HG03354 (cell line): ENCODE measurements at regions not wholly inside any gene's neighbourhood (a gene's known extent, or its start where the extent isn't known, plus 50 kb on each side); places are given as distances from the start of the nearest gene placed in this dataset.

Experiments
- ATAC-seq: cut with Tn5 transposase; IDR thresholded peaks from one replicate; pipeline ENCODE4 v1.9.1; 2021; ENCODE audit warnings: mild to moderate bottlenecking; ENCODE audit not compliant: unreplicated experiment, poor library complexity, severe bottlenecking

DNA sequence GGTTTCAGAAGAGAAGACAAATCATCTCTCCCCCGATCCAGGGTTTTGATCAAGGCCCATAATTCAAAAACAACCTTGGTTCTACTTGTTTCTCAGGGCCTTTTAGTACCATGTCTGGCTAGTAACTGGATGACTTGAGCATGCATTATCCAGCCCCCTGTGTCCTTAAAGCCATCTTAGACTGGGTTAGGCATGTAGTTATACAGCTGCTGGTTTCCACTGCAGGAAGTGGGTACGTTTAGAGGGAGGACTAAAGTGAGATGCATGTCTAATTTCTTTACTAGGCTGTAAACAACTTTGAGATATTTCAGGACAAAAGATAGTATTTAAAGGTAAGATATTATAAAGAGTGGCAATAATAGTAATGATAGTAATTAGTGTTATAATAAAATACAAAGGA, 372.0 kb downstream of the PLK2 start:
- no peak for ATAC-seq

DNA sequence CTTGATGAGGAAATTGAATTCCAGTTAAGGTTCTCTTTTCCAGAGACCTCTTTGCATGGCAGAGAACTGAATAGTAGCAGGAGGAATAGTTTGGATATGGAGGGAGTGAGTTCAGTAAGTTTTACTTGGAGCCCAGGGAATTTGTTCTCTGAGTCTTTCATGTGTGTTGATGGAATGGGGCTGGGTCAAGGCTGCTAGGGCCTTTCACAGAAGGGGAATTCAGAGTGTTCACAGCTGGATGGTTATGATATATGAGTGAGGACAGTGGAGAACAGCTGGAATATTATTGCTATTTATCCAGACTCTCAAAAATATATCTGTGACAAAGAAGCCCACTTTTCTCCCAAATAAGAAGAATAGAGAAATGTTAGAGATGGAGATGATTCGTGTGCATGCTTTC, 372.8 kb downstream of the PLK2 start:
- no peak for ATAC-seq

DNA sequence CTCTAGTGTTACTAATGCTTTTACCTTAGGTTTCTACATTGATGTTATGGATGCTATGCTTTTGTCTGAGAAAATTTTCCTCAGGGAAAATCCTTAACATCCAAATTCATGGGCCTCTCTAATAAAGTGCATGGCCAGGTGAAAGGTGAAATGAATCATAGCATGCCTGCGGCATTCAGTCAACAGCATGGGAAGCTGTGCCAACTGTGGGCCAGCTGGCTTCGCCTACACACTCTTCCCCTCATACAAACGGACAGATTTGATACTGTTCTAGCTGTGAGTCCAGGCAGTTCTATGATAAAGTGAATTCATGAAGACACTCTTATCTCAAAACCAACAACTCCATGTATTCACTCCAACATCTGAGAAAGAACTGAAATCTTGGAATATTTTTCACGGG, 374.1 kb downstream of the PLK2 start:
- ATAC-seq: no peak

DNA sequence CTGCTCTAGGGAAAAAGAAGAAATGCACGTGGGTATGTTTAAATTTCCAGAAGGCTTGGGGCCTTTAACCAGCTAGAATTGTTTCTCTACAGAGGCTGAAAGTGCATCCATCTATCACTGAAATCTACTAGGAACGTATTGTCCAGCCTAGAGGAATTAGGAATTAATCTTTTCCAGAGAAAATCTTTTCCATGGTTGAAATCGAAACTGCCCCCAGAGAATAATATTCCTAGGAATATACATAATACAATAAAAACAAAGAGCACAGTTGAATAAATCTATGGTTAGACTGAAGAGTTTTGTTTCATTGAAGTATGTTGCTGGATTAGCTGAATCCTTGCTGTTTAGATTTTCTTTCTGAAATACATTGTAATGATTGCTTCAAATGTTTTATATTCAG, 378.5 kb downstream of the PLK2 start:
- no peak for ATAC-seq

DNA sequence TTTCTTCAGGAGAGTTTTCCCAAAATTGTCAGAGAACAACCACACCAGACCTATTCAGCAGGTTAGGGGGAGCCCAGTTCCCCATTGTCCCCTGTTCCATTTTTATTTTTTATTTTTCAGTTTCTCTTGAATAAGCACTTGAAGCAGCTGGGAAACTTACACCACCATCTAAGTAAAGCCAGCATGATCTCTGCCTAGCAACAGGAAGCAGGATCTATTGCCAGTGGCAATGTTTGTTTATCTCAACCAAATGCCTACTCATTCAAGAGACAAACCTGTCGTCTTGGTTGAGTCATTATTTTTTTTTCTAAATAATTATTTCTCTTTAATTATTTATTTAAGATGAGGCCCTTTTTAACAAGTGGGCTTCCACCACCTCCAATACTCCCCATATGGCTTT, 379.3 kb downstream of the PLK2 start:
- no peak for ATAC-seq

DNA sequence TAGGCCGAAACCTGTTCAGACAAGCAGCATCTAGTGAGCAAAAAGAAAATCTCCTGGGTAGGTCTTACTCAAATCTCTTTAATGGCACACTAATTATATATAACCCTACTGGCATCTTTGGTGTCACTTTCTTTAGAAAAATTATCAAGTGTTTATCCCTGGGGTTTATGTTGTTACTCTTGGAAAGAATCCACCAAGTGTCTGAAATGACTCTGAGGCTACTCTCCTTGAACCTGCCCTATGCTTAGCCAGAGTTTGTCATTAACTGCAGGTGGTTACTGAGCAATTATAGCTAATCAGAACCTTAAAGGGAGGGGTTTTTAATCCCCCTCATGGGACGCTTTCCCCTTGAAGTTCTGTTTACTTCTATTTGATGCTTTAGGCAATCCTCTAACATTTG, 381.9 kb downstream of the PLK2 start:
- ATAC-seq: no peak

DNA sequence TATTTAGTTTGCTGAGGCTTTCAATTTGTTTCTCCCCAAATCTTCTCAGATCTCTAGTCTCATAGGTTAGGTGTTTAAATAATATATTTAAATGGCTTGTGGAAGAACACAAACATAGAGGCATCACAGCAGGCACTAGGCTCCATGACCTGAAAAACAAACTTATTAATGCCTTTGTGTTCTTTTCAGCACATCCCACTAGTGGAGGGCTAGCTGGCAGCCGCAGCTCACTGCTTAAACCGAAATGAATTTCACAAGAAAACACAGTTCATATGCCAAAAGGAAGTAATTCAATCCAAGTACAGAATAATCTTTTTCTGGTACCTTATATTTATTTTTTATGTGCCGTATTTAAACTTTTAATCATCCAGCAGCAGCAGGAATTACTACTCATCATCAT, 382.5 kb downstream of the PLK2 start:
- ATAC-seq: no peak

DNA sequence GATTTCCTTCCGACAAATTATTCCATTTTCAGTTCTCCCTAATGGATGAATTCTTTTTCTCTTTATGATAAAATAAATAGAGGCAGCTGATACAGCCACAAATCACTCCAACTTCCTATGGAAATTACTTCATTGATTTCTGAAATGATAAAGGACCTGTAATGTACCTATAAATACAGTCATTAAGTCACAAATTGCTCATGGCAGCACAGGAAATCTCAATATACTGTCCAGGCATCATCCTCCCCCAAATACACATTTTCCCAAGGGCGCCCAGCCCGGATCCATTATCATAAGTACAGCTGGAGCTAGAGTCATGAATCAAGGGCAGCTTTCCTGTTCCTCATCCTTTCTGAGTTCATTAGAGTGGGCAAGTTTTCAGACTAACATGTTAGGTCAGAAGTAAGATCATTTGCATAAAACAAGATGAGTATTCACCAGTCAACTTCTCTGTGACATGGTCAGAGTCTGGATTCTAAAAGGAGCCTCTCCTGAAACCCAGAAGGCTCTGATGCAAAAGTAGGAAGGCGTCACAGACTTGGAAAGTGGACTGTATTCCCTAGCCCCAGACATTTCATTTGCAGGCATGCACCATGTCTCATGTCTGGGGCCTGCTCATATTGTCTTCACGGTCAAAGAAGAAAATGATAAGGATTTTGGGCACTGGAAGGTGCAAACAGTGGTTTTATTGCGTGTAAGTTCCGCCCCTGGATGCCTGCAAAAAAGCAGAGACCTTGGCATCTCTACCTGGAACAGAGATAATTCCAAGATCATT, 383.2 kb downstream of the PLK2 start:
- ATAC-seq: no peak

DNA sequence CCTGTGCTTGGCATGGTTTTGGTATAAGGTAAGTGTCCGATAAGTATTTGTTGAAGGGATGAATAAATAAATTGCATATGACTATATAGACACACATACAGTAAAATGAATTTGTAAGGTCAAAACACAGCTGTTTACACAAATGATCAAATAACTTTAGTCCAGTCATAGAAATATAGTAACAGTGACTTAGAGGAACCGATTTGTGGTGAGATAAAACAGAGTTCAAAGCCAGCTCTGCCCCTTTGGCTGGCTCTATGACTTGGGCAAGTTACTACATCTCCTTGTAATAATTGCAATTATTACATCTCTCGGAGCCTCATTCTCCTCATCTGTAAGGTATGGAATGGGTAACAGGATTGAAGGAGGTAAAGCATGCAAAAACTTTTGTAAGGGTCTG, 384.0 kb downstream of the PLK2 start:
- no peak for ATAC-seq

DNA sequence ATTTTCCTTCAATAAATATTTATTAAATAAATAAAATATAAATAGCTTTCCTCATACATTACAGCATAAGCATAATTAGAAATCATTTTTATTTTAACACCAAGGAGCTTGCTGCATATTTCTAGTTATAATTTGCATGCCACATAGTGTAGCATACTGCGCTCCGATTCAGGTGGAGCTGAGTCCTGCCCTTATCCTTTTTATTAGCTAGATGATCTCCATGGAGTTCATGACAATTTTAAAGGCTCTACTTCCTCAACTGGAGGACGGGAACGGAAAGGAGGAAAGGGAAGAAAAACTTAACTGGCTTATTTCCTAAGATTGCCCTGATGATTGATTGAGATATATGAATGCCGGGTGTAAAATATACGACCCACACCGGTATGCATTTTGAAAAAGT, 385.2 kb downstream of the PLK2 start:
- ATAC-seq: no peak

DNA sequence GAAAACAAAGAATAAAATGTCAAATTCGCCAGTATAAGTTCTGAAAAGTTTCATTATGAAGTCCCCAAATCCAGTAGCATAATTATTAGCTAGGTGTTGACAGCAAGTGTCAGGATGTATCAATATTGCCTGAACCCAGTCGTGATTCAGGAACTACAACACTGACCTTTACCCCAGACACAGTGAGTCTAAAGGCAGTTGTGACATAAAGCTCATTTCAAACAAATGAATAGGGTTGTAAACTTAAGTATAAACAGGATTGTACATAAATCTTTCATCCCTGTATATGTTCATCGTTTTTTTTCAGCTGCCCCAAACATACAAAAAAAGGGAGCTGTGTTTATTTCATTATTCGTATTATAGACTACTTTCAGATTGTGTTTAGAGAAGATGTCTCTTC, 385.7 kb downstream of the PLK2 start:
- ATAC-seq: no peak

DNA sequence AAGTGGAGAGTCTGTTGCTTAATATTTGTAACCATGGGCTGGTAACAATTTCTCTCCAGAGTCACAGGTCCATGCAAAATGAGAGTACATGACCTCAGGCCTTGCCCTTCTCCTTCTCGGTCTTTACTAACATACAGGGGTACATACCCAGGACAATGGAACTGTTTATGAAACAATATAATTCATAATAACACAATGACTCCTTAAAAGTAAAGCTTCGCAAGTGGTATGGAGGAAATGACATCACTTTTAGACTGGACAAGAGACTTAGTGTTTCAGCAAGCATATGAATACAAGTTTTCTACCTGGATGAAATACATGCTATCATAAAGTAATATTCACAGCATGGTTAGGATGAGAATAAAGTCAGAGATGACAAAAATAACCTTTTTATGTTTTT, 386.6 kb downstream of the PLK2 start:
- ATAC-seq: no peak

DNA sequence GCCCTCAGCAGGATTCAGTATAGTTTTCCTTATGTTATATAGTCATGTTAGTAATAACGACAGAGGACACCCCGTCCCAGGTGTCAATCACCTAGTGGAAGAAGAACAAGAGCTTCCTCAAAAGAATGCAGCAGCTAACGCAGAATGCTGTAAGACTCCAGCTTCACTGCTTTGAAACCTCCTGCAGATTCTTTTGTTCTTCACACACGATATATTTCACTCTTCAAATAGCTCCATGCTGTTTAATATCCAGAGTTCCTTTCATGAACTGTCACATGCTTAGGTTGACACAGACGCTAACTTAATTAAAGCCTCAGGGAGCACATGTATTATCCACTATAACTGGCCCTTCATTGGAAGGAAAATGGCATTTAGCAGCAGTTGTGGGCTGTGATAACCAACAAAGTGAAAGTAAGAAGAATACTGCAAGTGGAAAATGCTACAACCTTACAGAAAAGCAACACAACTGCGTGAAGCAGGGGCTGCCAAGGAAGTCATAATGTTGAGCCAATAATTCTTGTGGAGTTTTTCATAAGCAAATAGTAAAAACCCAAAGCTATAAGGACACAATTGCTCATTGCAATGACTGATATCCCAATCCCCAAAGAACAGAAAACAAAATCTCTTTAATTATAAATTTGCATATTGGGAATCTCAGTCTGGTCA, 387.5 kb downstream of the PLK2 start:
- no peak for ATAC-seq

DNA sequence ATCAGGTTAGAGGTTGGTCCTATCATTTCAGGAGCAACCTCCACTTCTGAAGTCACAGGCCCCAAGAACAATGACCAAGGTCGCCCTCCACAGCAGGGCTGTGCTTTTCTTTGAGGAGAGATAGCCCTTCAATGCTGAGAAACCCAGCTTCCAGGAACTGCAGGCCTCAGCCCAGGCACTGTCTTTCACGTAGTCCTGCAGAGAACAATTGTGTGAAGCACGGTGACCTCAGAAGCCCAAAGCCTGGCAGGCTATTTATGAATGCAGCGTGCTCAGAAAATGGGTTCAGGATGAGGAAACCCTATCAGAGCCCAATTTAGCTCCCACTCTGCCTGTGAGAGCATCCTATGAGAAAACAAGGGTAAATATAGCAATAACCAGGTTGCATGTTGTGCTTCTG, 388.3 kb downstream of the PLK2 start:
- ATAC-seq: no peak

DNA sequence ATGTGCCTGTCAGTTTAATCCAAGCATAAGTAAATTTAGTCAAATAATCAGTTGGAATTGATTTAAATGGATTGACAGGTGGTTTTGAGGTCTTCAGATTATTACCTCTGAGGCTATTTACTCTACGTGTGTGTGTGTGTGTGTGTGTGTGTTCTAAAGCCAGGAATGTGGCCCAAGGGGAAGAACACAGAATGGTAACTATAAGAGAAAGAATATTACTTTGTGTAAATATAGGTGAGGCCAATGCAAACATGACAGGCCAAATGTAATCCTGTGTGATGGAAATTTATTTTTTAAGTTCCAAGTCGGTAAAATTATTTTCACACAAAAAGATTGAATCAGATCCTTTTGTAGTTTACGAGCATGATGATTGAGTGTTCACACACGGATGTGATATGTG, 390.0 kb downstream of the PLK2 start:
- no peak for ATAC-seq

DNA sequence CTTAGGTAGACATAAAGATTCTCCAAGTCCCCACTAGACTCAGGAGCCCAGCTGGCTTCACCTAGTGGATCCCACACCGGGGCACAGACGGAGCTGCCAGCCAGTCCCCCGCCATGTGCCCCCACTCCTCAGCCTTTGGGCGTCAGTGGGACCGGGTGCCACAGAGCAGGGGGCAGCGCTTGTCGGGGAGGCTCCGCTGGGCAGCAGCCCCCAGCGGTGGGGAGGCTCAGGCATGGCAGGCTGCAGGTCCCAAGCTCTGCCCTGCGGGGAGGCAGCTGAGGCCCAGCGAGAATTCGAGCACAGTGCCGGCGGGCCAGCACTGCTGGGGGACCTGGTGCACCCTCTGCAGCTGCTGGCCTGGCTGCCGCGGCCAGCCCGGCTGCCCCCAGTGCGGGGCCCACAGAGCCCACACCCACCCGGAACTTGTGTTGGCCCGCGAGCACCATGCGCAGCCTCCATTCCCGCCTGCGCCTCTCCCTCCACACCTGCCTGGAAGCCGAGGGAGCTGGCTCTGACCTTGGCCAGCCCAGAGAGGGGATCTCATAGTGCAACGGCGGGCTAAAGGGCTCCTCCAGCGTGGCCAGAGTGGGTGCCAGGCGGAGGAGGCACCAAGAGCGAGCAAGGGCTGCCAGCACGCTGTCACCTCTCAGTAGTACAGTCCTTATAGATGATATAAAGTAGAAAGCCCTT, 390.7 kb downstream of the PLK2 start:
- no peak for ATAC-seq

DNA sequence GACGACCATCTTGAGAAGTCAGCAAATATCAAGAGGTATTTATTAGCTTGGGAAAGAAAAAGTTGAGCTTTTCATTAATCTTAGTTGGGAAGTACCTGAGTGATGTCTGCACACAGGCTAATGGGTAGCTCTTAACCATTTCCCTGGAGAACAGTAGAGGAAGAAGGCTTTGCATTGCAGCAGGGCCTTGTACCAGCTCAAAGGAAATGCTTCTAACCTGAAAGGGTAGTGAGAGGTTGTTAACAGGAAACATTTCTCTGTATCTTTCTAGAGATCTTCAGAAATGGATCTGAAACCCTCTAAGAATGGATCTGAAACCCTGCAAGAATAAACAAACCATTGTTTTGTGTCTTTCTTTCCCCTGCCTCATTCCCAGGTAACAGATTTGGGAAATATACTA, 393.3 kb downstream of the PLK2 start:
- ATAC-seq: peak; percentile 67

DNA sequence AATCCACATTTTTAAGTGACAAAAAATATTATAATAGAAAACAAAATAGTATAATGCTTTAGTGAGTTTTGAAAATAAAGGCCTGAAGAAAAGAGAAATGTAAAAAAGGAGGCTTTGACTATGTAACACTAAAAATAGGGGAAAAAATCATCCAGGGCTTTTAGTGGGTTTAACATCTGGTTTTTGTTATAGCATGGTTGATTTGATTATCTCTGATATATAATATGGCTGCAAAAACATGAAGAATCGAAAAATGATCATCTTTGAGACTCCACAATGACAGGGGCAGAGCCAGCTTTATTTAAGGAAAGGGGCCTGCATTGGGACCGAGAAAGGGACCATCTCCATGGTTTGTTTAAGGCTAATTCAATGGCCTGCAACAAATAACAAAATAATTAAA, 393.8 kb downstream of the PLK2 start:
- ATAC-seq: no peak

DNA sequence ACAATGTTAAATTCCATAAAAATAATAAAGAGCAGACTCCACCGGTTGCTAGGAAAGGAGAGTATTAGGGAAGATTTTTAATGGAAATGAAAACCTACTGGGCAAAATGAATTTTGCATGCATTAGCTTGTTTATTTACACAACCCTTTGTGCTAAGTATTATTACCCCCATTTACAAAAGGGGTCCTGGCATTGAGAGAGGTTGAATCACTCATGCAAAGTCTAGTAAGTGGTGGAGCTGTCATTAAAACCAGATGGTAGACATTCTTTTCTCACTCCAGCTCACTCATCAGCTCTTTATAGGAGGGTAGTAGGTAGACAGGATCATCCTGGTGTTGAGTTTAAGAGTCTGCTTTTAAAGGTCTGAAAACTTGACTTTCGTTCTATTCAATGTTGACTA, 395.1 kb downstream of the PLK2 start:
- ATAC-seq: no peak

DNA sequence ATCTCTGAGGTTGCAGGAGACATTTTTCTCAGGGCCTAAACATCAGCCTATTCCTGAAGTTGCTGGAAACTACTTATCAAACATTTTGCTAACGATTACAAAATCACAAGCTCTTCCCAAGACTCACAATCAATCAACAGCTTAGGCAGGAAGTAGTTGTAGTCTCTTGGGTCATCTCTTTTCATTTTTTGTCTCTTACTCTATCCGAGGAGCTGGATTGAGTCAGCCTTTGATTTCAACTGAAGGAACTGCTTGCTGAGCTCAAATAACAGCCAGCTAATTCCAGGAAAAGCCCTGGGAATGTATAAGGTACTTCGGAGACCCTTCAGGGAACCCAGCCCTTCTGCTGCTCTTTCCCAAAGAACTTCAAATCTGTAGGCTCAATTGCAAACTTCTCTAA, 398.9 kb downstream of the PLK2 start:
- no peak for ATAC-seq

DNA sequence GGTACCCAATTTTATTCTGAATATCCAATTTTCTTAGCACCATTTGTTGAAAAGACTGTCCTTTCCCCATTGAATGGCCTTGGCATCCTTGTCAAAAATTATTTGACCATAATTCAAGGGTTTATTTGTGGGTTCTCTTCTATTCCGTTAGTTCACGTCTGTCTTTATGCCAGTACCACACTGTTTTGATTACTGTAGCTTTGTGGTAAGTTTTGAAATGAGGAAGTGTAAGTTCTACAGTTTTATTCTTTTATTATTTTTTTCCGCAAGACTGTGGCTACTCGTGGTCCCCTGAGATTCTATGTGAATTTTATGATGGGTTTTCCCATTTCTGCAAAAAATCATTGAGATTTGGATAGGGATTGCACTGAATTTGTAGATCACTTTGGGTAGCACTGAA, 402.6 kb downstream of the PLK2 start:
- ATAC-seq: no peak
